ENCODE measurements at regions not wholly inside any gene's neighbourhood (a gene's known extent, or its start where the extent isn't known, plus 50 kb on each side); places are given as distances from the start of the nearest gene placed in this dataset.

GRCh38 chr6:104599821-104600638, 259.7 kb downstream of the HACE1 start:
- H3K36me3 ChIP-seq (replicated peaks in 1 of 2; ENCODE audit: control insufficient read depth in 1 of 2, insufficient read depth in 2 of 2, low read length in 1 of 2), result no peaks in the 10 kb centered on the region
- H3K9me2 ChIP-seq, result no peaks in the 10 kb centered on the region
- no peaks in the 10 kb centered on the region for H3K79me2 ChIP-seq (ENCODE audit: insufficient read depth)
- H2AFZ ChIP-seq (ENCODE audit: low read depth), result 0 out of 2 replicates have a peak overlapping the region, but pooled peaks have one; percentile 2
- WGBS (ENCODE audit: low lambda C conversion rate), result 68% methylated on average over 3 of the region's 3 CpGs
- H3K4me1 ChIP-seq (ENCODE audit: control insufficient read depth in 1 of 2, insufficient read depth in 2 of 2, low read depth in 1 of 2, low read length in 1 of 2), result peaks cover 18 to 21% of the 10 kb centered on the region in 2 experiments
- no peak for DNase-seq
- no peaks in the 10 kb centered on the region for H3K9me3 ChIP-seq
- H3K27me3 ChIP-seq (ENCODE audit: insufficient read depth), result no peaks in the 10 kb centered on the region
- ChIA-PET POLR2A (no interaction called here), CTCF (no interaction called here)
- H3F3A ChIP-seq (replicated peaks; ENCODE audit: insufficient read depth), result no peaks in the 10 kb centered on the region
- no peaks in the 10 kb centered on the region for H4K20me1 ChIP-seq (ENCODE audit: insufficient read depth)
- no peak overlapping the region for H3K4me2 ChIP-seq
- H3K4me3 ChIP-seq (ENCODE audit: low read depth in 2 of 2, low read length in 1 of 2), result no peak overlapping the region
- no peak for TF ChIP-seq FOXM1 (IDR thresholded peaks at IDR 0.05; ENCODE audit: low read depth)
- no peak for TF ChIP-seq CHD2 (IDR thresholded peaks at IDR 0.05; ENCODE audit: low read length, partially characterized antibody)
- TF ChIP-seq, protein P1, sequence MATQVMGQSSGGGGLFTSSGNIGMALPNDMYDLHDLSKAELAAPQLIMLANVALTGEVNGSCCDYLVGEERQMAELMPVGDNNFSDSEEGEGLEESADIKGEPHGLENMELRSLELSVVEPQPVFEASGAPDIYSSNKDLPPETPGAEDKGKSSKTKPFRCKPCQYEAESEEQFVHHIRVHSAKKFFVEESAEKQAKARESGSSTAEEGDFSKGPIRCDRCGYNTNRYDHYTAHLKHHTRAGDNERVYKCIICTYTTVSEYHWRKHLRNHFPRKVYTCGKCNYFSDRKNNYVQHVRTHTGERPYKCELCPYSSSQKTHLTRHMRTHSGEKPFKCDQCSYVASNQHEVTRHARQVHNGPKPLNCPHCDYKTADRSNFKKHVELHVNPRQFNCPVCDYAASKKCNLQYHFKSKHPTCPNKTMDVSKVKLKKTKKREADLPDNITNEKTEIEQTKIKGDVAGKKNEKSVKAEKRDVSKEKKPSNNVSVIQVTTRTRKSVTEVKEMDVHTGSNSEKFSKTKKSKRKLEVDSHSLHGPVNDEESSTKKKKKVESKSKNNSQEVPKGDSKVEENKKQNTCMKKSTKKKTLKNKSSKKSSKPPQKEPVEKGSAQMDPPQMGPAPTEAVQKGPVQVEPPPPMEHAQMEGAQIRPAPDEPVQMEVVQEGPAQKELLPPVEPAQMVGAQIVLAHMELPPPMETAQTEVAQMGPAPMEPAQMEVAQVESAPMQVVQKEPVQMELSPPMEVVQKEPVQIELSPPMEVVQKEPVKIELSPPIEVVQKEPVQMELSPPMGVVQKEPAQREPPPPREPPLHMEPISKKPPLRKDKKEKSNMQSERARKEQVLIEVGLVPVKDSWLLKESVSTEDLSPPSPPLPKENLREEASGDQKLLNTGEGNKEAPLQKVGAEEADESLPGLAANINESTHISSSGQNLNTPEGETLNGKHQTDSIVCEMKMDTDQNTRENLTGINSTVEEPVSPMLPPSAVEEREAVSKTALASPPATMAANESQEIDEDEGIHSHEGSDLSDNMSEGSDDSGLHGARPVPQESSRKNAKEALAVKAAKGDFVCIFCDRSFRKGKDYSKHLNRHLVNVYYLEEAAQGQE (IDR thresholded peaks at IDR 0.05; ENCODE audit: low read depth, low read length), result peak; percentile 79
- TF ChIP-seq CTCF (IDR thresholded peaks at IDR 0.05), result no peak
- TF ChIP-seq ELF1 (IDR thresholded peaks at IDR 0.05), result no peak
- no peak overlapping the region; a peak in 1 of 4 replicates for H3K27ac ChIP-seq (ENCODE audit: low read depth in 2 of 2, low read length in 1 of 2)
- H3K9ac ChIP-seq, result no peak overlapping the region

GRCh38 chr6:104597541-104598050, 262.1 kb downstream of the HACE1 start:
- DNase-seq, result no peak
- peak overlapping the region; percentile 68; the same call in 1 of the 2 replicates for H2AFZ ChIP-seq (ENCODE audit: low read depth)
- no peaks in the 10 kb centered on the region for H4K20me1 ChIP-seq (ENCODE audit: insufficient read depth)
- H3K9ac ChIP-seq, result no peak overlapping the region
- TF ChIP-seq FOSL2 (IDR thresholded peaks at IDR 0.05; ENCODE audit: borderline replicate concordance, low read depth), result peak; percentile 52
- peak; percentile 80 for TF ChIP-seq TCF12 (IDR thresholded peaks at IDR 0.05)
- TF ChIP-seq NRF1 (IDR thresholded peaks at IDR 0.05; ENCODE audit: low read depth, low read length), result no peak
- TF ChIP-seq, protein P2, sequence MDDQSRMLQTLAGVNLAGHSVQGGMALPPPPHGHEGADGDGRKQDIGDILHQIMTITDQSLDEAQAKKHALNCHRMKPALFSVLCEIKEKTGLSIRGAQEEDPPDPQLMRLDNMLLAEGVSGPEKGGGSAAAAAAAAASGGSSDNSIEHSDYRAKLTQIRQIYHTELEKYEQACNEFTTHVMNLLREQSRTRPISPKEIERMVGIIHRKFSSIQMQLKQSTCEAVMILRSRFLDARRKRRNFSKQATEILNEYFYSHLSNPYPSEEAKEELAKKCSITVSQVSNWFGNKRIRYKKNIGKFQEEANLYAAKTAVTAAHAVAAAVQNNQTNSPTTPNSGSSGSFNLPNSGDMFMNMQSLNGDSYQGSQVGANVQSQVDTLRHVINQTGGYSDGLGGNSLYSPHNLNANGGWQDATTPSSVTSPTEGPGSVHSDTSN (IDR thresholded peaks at IDR 0.05), result peak; percentile 72
- TF ChIP-seq EP300 (IDR thresholded peaks at IDR 0.05; ENCODE audit: borderline replicate concordance in 1 of 2, low read depth in 1 of 2, low read length in 1 of 2), result peak; percentile 8 to 17; a peak in 1 of 4 replicates
- TF ChIP-seq RXRA (IDR thresholded peaks at IDR 0.05; ENCODE audit: borderline replicate concordance, low read depth), result 0 out of 2 replicates have a peak, but pooled peaks have one; percentile 48
- H3K9me3 ChIP-seq, result no peaks in the 10 kb centered on the region
- 22% methylated on average over 4 of the region's 4 CpGs for WGBS (ENCODE audit: low lambda C conversion rate)
- H3K4me2 ChIP-seq, result no peak overlapping the region
- no peaks in the 10 kb centered on the region for H3K36me3 ChIP-seq (replicated peaks in 1 of 2; ENCODE audit: control insufficient read depth in 1 of 2, insufficient read depth in 2 of 2, low read length in 1 of 2)
- H3K9me2 ChIP-seq, result no peaks in the 10 kb centered on the region
- ChIA-PET CTCF (interaction anchor here (1.8 kb wide), 1 partner anchor 9 kb away, joined by 6 read pairs; no protein-coding TSS in a partner anchor), POLR2A (no interaction called here)
- no peaks in the 10 kb centered on the region for H3F3A ChIP-seq (replicated peaks; ENCODE audit: insufficient read depth)
- H3K27ac ChIP-seq (ENCODE audit: low read depth in 2 of 2, low read length in 1 of 2), result peak overlapping the region in 1 of 2 experiments; percentile 39; a peak in 2 of 4 replicates
- H3K79me2 ChIP-seq (ENCODE audit: insufficient read depth), result no peaks in the 10 kb centered on the region
- H3K4me1 ChIP-seq (ENCODE audit: control insufficient read depth in 1 of 2, insufficient read depth in 2 of 2, low read depth in 1 of 2, low read length in 1 of 2), result peaks cover 18 to 21% of the 10 kb centered on the region in 2 experiments
- H3K27me3 ChIP-seq (ENCODE audit: insufficient read depth), result no peaks in the 10 kb centered on the region
- no peak overlapping the region for H3K4me3 ChIP-seq (ENCODE audit: low read depth in 2 of 2, low read length in 1 of 2)
